Prostate gland (tissue), 2 donors: ENCODE measurements at regions not wholly inside any gene's neighbourhood (a gene's known extent, or its start where the extent isn't known, plus 50 kb on each side); places are given as distances from the start of the nearest gene placed in this dataset.

Experiments used
- DNase-seq: peaks from one replicate; pipeline ENCODE4 v3.0.0-alpha.2; 2019; ENCODE audit warnings: low spot score
- H3K27ac ChIP-seq, 2 donors: fragments of 200-600 bp; sonication (generic); 2 replicates each; pipeline ENCODE4 v1.5.1; 2017 to 2019
- H3K27me3 ChIP-seq: fragments of 200-600 bp; sonication (generic); replicated peaks from 2 replicates; pipeline ENCODE4 v1.5.1; 2019; ENCODE audit not compliant: insufficient read depth
- H3K36me3 ChIP-seq, 2 donors: fragments of 200-600 bp; sonication (generic); 1 replicate in 1 of 2; 2 replicates in 1 of 2; pipeline versions ENCODE4 v1.5.1 to v1.8.1; 2017 to 2019
- H3K4me1 ChIP-seq: fragments of 200-600 bp; sonication (generic); replicated peaks from 2 replicates; pipeline ENCODE4 v1.5.1; 2019
- H3K4me3 ChIP-seq, 2 donors: fragments of 200-600 bp; sonication (generic); 2 replicates each; pipeline ENCODE4 v1.5.1; 2017 to 2019
- H3K9me3 ChIP-seq: fragments of 200-600 bp; sonication (generic); 2 replicates; pipeline ENCODE4 v1.5.1; 2017
- CTCF ChIP-seq, 4 experiments: fragments of 200-600 bp in 2 of 4; fragments of 450-650 bp in 2 of 4; sonication (generic) in 2 of 4; IDR thresholded peaks; 1 replicate in 3 of 4; 2 replicates in 1 of 4; pipeline ENCODE4 v1.5.1; 2016 to 2019; ENCODE audit warnings: antibody characterized with exemption in 4 of 4, mild to moderate bottlenecking in 2 of 4, moderate library complexity in 2 of 4
- POLR2A ChIP-seq: fragments of 450-650 bp; IDR thresholded peaks from one replicate; pipeline ENCODE4 v1.6.1; 2016; ENCODE audit warnings: antibody characterized with exemption, mild to moderate bottlenecking
- POLR2AphosphoS5 ChIP-seq: sonication (generic); formaldehyde crosslinking; IDR thresholded peaks from one replicate; pipeline ENCODE4 v1.6.1; 2017; ENCODE audit warnings: antibody characterized with exemption
- WGBS: methylation state at CpG from one replicate; pipeline ENCODE4 v1.1.5; 2018; 5-methylcytosine and 5-hydroxymethylcytosine counted together
- intact Hi-C: fragments of 100-400 bp; cut with DNase I; formaldehyde crosslinking; loops from one replicate; pipeline ENCODE4 v1.14.2; 2022

- H3K9me3 ChIP-seq: no peaks in the 10 kb centered on the region
- 71% methylated on average over 4 of the region's 4 CpGs for WGBS
- no peak for DNase-seq
- TF ChIP-seq CTCF (IDR thresholded peaks at IDR 0.05) (no peak), POLR2AphosphoS5 (no peak)
- no peaks in the 10 kb centered on the region for H3K36me3 ChIP-seq
- intact Hi-C loops: no loop called here
- no peak overlapping the region for H3K27ac ChIP-seq
- no peaks in the 10 kb centered on the region for H3K4me1 ChIP-seq
- H3K4me3 ChIP-seq: no peak overlapping the region
- H3K27me3 ChIP-seq: no peaks in the 10 kb centered on the region
Observed at GRCh38 chr1:57982852-57983251, 559.0 kb upstream of the DAB1 start.

GRCh38 chr1:57976216-57976615 is 552.4 kb upstream of the DAB1 start:
- no peaks in the 10 kb centered on the region for H3K36me3 ChIP-seq
- H3K27ac ChIP-seq: no peak overlapping the region
- H3K4me3 ChIP-seq: no peak overlapping the region
- no peak for DNase-seq
- TF ChIP-seq POLR2AphosphoS5: no peak
- no peak for TF ChIP-seq CTCF (IDR thresholded peaks at IDR 0.05)
- H3K4me1 ChIP-seq: no peaks in the 10 kb centered on the region
- H3K27me3 ChIP-seq: no peaks in the 10 kb centered on the region
- H3K9me3 ChIP-seq: no peaks in the 10 kb centered on the region
- WGBS: 49% methylated on average over 5 of the region's 5 CpGs
- intact Hi-C loops: no loop called here

- Histone ChIP-seq H3K4me3 (no peak overlapping the region), H3K4me1 (no peaks in the 10 kb centered on the region), H3K36me3 (no peaks in the 10 kb centered on the region), H3K9me3 (no peaks in the 10 kb centered on the region), H3K27ac (no peak overlapping the region), H3K27me3 (no peaks in the 10 kb centered on the region)
- no peak for DNase-seq
- intact Hi-C loops: no loop called here
- 87% methylated on average over 5 of the region's 5 CpGs for WGBS
- no peak for TF ChIP-seq CTCF (IDR thresholded peaks at IDR 0.05)
- no peak for TF ChIP-seq POLR2AphosphoS5
- TF ChIP-seq POLR2A: no peak
Observed at GRCh38 chr1:57968321-57968720, 544.5 kb upstream of the DAB1 start.

GRCh38 chr1:57966751-57967406 is 543.0 kb upstream of the DAB1 start:
- H3K4me3 ChIP-seq: no peak overlapping the region
- no peaks in the 10 kb centered on the region for H3K4me1 ChIP-seq
- no peak for DNase-seq
- WGBS: 61% methylated on average over 3 of the region's 3 CpGs
- TF ChIP-seq CTCF (IDR thresholded peaks at IDR 0.05) (no peak), POLR2AphosphoS5 (no peak), POLR2A (no peak)
- intact Hi-C loops: no loop called here
- H3K27me3 ChIP-seq: no peaks in the 10 kb centered on the region
- H3K36me3 ChIP-seq: no peaks in the 10 kb centered on the region
- H3K27ac ChIP-seq: no peak overlapping the region
- no peaks in the 10 kb centered on the region for H3K9me3 ChIP-seq

GRCh38 chr1:57966340-57966739 is 542.5 kb upstream of the DAB1 start:
- Histone ChIP-seq H3K4me1 (no peaks in the 10 kb centered on the region), H3K36me3 (no peaks in the 10 kb centered on the region), H3K9me3 (no peaks in the 10 kb centered on the region), H3K27ac (no peak overlapping the region), H3K4me3 (no peak overlapping the region), H3K27me3 (no peaks in the 10 kb centered on the region)
- intact Hi-C loops: no loop called here
- 70% methylated on average over 5 of the region's 5 CpGs for WGBS
- DNase-seq: no peak
- TF ChIP-seq POLR2A (no peak), CTCF (IDR thresholded peaks at IDR 0.05) (no peak), POLR2AphosphoS5 (no peak)
